Activated naive CD4-positive, alpha-beta T cell treated with anti-CD3 and anti-CD28 coated beads, Interleukin-2, amount 50 U/mL, for 16 hours (primary cell): ENCODE measurements at regions not wholly inside any gene's neighbourhood (a gene's known extent, or its start where the extent isn't known, plus 50 kb on each side); places are given as distances from the start of the nearest gene placed in this dataset.

ENCODE experiments used
- DNase-seq: peaks from one replicate; pipeline ENCODE4 v3.0.0-alpha.2; 2020

- no peak for DNase-seq
Observed at GRCh38 chr12:46462641-46463355, 90.2 kb upstream of the SLC38A2 start.

- DNase-seq, result no peak
Observed at GRCh38 chr12:46461907-46462640, 89.5 kb upstream of the SLC38A2 start.

GRCh38 chr12:46461459-46461858 is 88.9 kb upstream of the SLC38A2 start:
- no peak for DNase-seq

DNA sequence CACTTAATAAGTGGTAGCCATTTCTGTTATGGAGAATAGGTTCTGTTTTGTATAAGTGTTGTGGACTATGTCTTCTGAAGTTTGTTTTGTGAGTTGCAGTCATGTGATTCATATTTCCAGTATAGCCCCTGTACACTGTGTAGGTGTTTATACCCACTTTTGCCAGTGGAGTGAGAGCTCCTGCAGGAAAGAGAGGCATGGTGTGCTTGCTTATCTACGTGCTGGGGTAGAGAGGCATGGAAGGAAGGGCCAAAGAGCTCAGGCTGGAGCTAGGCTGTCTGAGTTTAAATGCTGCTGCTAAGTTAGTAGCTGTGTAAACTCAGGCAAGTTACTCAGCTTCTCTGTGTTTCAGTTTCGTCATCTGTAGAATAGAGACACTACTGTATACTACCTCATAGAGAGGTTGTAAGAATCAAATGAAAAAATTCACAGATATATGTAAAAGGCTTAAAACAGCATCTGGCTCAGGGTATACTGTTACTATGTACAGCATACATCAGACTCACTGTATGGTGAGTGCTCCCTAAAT is 88.2 kb upstream of the SLC38A2 start:
- no peak for DNase-seq

DNA sequence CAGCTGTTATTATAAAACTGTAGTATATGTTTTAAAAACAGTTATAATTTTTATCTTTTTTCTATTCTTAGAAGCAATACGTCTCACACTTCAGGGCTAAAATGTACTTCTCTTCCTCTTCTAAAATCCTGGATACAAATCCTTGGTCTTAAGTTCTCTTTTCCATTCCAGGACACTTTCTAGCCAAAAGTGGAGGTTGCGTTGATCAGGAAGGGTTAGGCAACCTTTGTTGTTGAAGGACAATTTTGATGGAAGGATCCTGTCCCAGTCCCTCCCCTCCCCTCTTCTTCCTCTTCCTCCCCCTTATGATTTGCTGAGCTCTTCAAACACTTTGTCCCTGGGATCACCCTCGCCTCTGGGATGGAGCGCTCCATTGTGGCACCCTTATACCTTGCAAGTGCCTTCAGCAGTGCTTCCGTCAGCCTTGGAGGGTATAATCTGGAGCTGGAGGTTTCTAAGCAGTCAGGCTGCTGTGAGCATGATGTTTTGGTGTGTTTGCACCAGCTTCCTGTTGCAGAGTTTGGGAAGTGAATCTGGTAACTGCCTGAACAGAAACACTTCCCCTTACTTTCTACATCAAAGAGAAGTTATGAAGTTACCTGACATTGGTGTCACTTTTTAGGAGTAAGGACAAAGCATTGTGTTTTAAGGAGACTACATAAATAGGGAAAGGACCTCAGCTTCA is 87.4 kb upstream of the SLC38A2 start:
- no peak for DNase-seq

DNA sequence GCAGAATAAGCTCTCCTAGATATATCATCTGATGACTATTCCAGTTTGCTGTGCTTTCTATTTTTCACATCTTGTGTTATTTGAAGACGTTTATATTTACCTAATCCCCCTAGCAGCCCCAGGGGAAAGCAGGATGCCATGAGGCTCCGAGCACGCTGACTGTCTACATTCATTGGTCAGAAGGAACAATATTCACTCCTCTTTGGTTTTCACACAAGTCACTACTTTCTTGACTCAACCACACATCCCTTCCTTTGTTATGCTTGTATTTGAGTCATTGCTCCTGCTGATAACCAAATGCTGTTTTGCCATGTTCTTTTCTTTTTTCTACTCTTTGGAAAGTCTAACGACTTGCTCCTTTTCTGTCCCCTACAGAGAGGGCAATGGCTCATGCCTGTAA is 86.5 kb upstream of the SLC38A2 start:
- DNase-seq, result no peak

GRCh38 chr12:46458500-46459102 is 86.0 kb upstream of the SLC38A2 start:
- no peak for DNase-seq

GRCh38 chr12:46457958-46458357 is 85.4 kb upstream of the SLC38A2 start:
- no peak for DNase-seq

DNA sequence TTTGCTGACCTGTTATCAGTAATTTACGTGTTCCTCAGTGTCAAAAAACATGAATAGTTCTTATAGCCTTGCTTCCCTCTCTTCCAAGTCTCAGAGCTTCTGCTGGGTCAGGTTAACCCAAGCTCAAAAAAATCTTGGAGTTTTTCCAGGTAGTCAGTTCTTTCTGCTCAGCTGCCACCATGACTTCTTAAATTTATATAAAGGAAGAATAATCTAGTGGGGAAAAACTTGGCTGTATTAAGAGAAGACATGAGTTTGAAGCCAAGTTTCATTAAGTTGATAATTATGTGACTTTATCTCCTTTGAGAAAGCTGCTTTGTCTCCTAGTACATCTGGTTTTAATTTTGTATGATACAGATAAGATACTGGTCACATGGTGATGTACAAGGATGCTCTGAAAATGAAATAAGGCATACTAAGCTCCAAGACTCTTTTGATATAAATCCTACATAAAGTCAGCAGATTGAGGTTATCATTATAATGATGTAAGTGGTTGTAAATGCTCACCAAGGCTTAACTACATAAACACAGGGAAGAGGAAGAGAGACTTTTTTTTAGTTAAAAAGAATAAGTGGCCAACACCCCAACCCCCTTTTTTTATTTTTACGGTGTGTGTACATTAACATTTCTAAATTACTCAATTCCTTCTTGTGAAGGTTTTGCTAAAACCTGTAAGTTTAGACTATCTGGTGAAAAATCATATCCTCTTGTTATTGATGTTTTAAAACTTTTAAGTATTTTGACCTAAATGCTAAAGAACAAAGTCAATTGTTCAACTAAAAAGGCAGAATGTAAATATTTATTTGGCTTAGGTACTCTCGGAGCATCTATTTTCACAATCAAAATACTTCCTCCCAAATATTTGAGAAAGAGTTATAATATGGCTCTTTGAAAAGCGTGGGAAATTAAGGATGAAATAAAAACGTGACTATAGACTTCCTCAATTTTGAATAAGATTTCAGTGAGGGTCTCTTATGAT is 84.1 kb upstream of the SLC38A2 start:
- DNase-seq, result no peak

DNA sequence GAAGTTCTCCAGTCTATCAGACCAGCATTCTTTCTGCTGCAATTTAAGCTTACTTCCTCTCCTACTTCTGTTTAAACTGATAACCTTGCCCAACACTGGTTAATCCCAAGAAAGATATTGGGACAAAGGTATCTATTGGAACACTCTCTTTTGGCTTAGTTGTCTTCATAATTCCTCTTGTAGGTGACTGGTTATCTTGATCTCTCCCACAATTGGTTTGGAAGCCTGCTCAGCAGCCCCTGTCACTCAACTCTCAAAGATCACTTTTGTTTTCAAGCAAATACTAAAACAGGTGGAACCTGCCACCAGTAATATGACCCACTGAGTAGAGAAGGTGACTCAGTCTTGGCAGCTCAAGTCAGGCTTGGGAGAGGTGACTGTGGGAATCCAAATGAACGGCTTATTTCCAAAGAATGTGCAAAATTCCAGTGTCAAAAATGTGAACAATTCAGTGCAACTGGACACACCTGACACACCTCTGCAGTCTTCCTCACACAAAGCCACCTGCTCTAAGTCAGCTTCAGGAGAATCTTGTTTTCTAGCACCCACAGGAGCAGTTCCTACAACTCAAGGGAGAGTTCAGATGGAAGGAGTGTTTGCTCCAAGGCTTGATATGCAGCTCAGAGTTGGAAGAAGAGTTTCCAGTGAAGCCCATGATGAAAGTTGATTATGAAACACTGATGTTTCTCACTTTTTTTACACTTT is 83.2 kb upstream of the SLC38A2 start:
- no peak for DNase-seq

- no peak for DNase-seq
Observed at GRCh38 chr12:46454981-46455380, 82.4 kb upstream of the SLC38A2 start.

DNA sequence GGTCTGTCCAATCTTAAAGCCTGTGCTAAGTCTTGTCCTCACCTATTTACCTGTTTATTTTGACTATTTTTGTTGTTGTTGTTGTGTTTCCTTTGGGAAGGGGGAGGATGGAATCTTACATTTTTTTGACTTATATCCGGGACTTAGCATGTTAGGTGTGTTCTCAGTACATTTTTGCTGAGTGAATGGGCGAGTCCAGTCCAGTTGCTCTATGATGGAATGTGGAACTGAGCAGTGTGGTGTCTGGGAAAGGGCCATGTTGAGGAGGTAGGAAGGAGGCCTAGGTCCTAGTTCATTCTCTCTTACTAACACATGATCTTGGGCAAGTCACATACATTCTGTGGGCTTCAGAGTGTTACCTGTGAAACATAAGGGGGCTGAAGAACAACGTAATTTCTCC is 80.9 kb upstream of the SLC38A2 start:
- no peak for DNase-seq

- DNase-seq, result no peak
Observed at GRCh38 chr12:46452776-46453175, 80.2 kb upstream of the SLC38A2 start.

- no peak for DNase-seq
Observed at GRCh38 chr12:46452061-46452615, 79.6 kb upstream of the SLC38A2 start.

- no peak for DNase-seq
Observed at GRCh38 chr12:46451276-46452021, 78.9 kb upstream of the SLC38A2 start.

DNA sequence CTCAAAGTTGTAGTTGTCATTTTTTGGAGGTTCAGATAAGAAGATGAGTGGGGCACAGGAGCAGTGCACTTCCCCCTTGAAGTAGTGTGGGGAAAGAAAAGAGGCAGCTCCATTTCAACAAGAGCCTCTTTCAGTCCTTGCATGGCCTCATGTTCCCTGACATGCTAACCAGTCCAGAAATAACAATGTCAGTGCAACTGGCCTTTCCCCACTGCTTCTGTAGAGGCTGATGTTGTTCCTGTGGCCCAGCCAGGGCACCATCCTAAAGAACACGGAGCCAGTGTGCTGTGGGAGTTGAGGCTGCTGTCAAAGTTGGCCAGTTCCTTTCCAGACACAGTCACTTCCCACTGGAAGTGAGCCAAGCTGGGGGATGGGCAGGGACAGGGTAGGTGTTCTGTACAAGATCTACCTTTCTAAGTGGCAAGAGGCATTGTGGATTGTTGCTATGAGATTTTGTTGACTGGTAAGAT is 77.7 kb upstream of the SLC38A2 start:
- DNase-seq, result no peak

- DNase-seq, result no peak
Observed at GRCh38 chr12:46449856-46450255, 77.3 kb upstream of the SLC38A2 start.

DNA sequence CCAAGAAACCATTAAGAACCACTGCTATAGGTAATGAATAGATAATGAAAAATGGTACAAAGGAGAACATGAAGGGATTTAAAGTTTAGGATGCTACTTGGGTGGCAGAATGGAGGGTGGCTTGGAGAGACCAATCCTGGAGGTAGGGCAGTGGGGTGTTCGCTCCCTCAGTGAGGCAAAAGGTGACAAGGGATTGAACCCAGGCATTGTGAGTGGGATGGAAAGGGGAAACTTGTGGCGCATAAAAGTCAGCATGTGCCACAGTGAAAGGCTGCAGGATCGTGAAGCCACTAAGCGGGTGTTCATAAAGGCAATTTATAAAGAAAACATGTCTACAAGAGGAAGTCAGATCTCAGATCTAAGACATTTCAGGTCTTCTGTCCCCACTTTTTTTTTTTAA is 76.7 kb upstream of the SLC38A2 start:
- no peak for DNase-seq

GRCh38 chr12:46446645-46447044 is 74.1 kb upstream of the SLC38A2 start:
- no peak for DNase-seq

DNA sequence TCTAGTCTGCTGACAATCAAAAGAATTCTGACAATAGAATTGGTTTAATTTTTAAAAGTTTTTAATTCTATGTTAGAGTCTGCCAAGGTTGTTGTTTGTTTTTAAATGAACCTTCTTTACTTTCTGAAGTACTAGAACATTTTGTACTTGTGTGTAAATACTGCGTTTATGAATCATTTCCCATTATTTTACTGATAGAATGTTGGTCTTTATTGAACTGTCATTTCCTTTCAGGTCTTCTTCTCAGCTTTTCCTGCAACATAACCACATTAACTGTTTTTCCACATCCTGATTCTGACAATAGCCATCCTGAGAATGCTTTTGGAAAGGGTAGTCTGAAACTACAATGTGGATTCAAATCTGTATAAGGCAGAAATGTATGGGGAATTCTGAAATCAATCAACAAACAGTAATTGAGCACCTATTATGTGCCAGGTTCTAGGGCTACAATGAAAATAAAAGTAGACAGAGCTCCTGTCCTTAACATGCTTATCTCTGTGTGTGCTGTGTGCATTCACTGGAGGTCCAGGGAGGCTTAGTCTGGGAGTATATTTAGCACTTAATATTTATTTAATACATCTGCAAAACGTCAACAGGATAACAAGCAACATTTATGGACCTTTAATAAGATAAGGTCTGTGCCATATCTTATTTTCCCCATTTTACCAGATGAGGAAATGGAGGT is 73.1 kb upstream of the SLC38A2 start:
- DNase-seq, result no peak
